ENCODE measurements at regions not wholly inside any gene's neighbourhood (a gene's known extent, or its start where the extent isn't known, plus 50 kb on each side); places are given as distances from the start of the nearest gene placed in this dataset.

- TF ChIP-seq CTCF (IDR thresholded peaks at IDR 0.05) = no peak
- TF ChIP-seq EP300 (IDR thresholded peaks at IDR 0.05) = no peak
Observed at GRCh38 chr22:49010070-49010863, 817.4 kb downstream of the BRD1 start.

Data from tibial nerve (tissue), 4 donors.